Neural cell (in vitro differentiated cells): ENCODE measurements at regions not wholly inside any gene's neighbourhood (a gene's known extent, or its start where the extent isn't known, plus 50 kb on each side); places are given as distances from the start of the nearest gene placed in this dataset.
A peak's percentile ranks its signal among the peaks of the same experiment; 100 is the strongest.

Source experiments
- H2AFZ ChIP-seq: fragments of 200-600, 300-800 bp; sonication (generic), shearing (Covaris generic); 2 replicates; pipeline ENCODE4 v1.6.0; 2014; ENCODE audit warnings: low read depth, mild to moderate bottlenecking, antibody characterized with exemption, low read length, moderate library complexity
- H3F3A ChIP-seq: fragments of 200-600 bp; shearing (Covaris generic); 2 replicates; pipeline ENCODE4 v1.6.1; 2016; ENCODE audit warnings: mild to moderate bottlenecking, moderate library complexity, mixed read lengths, antibody characterized with exemption, low read length; ENCODE audit not compliant: insufficient read depth, poor library complexity, severe bottlenecking
- H3K27ac ChIP-seq: fragments of 200-600, 300-800 bp; sonication (generic), shearing (Covaris generic); 2 replicates; pipeline ENCODE4 v1.5.1; 2014; ENCODE audit warnings: mild to moderate bottlenecking, low read length, moderate library complexity
- H3K27me3 ChIP-seq: fragments of 300-800, 200-600 bp; sonication (generic), shearing (Covaris generic); 2 replicates; pipeline ENCODE4 v1.6.0; 2014; ENCODE audit warnings: mild to moderate bottlenecking, low read depth, low read length, moderate library complexity; ENCODE audit not compliant: insufficient read depth
- H3K36me3 ChIP-seq: fragments of 300-800, 200-600 bp; sonication (generic), shearing (Covaris generic); 2 replicates; pipeline ENCODE4 v1.5.1; 2014; ENCODE audit warnings: mild to moderate bottlenecking, antibody characterized with exemption, low read length, moderate library complexity; ENCODE audit not compliant: insufficient read depth
- H3K4me2 ChIP-seq: fragments of 300-800, 200-600 bp; sonication (generic), shearing (Covaris generic); 2 replicates; pipeline ENCODE4 v1.6.0; 2014; ENCODE audit warnings: mild to moderate bottlenecking, low read length
- H3K4me3 ChIP-seq: fragments of 300-800, 200-600 bp; sonication (generic), shearing (Covaris generic); 2 replicates; pipeline ENCODE4 v1.5.1; 2014; ENCODE audit warnings: mild to moderate bottlenecking, low read length, moderate library complexity
- H3K79me2 ChIP-seq: fragments of 200-600 bp; shearing (Covaris generic); replicated peaks from 2 replicates; pipeline ENCODE4 v1.6.0; 2014; ENCODE audit warnings: mild to moderate bottlenecking, low read length, moderate library complexity; ENCODE audit not compliant: insufficient read depth
- H3K9ac ChIP-seq: fragments of 300-800, 200-600 bp; sonication (generic), shearing (Covaris generic); 2 replicates; pipeline ENCODE4 v1.6.1; 2016; ENCODE audit warnings: mild to moderate bottlenecking, low read length, mixed read lengths
- H3K9me2 ChIP-seq: fragments of 200-600 bp; shearing (Covaris generic); 2 replicates; pipeline ENCODE4 v1.6.1; 2016; ENCODE audit warnings: mild to moderate bottlenecking, low read length, mixed read lengths; ENCODE audit not compliant: insufficient read depth
- H3K9me3 ChIP-seq: fragments of 200-600, 300-800 bp; sonication (generic), shearing (Covaris generic); 2 replicates; pipeline ENCODE4 v1.6.1; 2016; ENCODE audit warnings: mild to moderate bottlenecking, mixed run types, low read length, moderate library complexity, mixed read lengths
- H4K20me1 ChIP-seq: fragments of 200-600 bp; shearing (Covaris generic); 2 replicates; pipeline ENCODE4 v1.6.1; 2016; ENCODE audit warnings: mild to moderate bottlenecking, mixed run types; ENCODE audit not compliant: insufficient read depth
- CTCF ChIP-seq: fragments of 450-650 bp; IDR thresholded peaks from 2 replicates; pipeline ENCODE4 v1.5.1; 2014; ENCODE audit warnings: antibody characterized with exemption, mild to moderate bottlenecking, moderate library complexity; ENCODE audit not compliant: poor library complexity, severe bottlenecking
- EP300 ChIP-seq: fragments of 450-650 bp; conservative IDR thresholded peaks from 2 replicates; pipeline ENCODE4 v1.6.1; 2014; ENCODE audit warnings: antibody characterized with exemption, mild to moderate bottlenecking, moderate library complexity; ENCODE audit not compliant: poor library complexity, severe bottlenecking
- EZH2 ChIP-seq: fragments of 200-600, 300-800 bp; shearing (Covaris generic), sonication (generic); IDR thresholded peaks from 2 replicates; pipeline ENCODE4 v1.6.1; 2014; ENCODE audit warnings: antibody characterized with exemption, low read length, borderline replicate concordance, mild to moderate bottlenecking; ENCODE audit not compliant: insufficient read depth, poor library complexity, severe bottlenecking
- MXI1 ChIP-seq: fragments of 450-650 bp; conservative IDR thresholded peaks from 2 replicates; pipeline ENCODE4 v1.6.1; 2014; ENCODE audit warnings: antibody characterized with exemption, mild to moderate bottlenecking; ENCODE audit not compliant: poor library complexity, severe bottlenecking
- POLR2AphosphoS5 ChIP-seq: IDR thresholded peaks from 2 replicates; pipeline ENCODE4 v1.6.1; 2012
- RAD21 ChIP-seq: fragments of 450-650 bp; conservative IDR thresholded peaks from 2 replicates; pipeline ENCODE4 v1.6.1; 2014; ENCODE audit warnings: antibody characterized with exemption, mild to moderate bottlenecking, moderate library complexity
- SMC3 ChIP-seq: fragments of 450-650 bp; conservative IDR thresholded peaks from 2 replicates; pipeline ENCODE4 v1.6.1; 2014; ENCODE audit warnings: antibody characterized with exemption, mild to moderate bottlenecking, moderate library complexity; ENCODE audit not compliant: poor library complexity
- TAF1 ChIP-seq: IDR thresholded peaks from 2 replicates; pipeline ENCODE4 v1.6.1; 2012; ENCODE audit warnings: low read depth
- TF ChIP-seq, protein P1 (sequence below): IDR thresholded peaks from 2 replicates; pipeline ENCODE4 v1.6.1; 2012; ENCODE audit warnings: borderline replicate concordance

GRCh38 chr10:3465406-3465891 is 292.9 kb upstream of the PITRM1 start:
- Histone ChIP-seq H3K27me3 (no peaks in the 10 kb centered on the region), H3K27ac (no peak overlapping the region), H3K4me2 (no peak overlapping the region), H3K4me3 (no peak overlapping the region), H3K79me2 (no peaks in the 10 kb centered on the region), H3K9me3 (no peaks in the 10 kb centered on the region), H2AFZ (no peak overlapping the region), H3K9me2 (no peaks in the 10 kb centered on the region), H4K20me1 (no peaks in the 10 kb centered on the region), H3K9ac (no peak overlapping the region), H3K36me3 (no peaks in the 10 kb centered on the region), H3F3A (no peaks in the 10 kb centered on the region)
- TF ChIP-seq TAF1 = no peak

DNA sequence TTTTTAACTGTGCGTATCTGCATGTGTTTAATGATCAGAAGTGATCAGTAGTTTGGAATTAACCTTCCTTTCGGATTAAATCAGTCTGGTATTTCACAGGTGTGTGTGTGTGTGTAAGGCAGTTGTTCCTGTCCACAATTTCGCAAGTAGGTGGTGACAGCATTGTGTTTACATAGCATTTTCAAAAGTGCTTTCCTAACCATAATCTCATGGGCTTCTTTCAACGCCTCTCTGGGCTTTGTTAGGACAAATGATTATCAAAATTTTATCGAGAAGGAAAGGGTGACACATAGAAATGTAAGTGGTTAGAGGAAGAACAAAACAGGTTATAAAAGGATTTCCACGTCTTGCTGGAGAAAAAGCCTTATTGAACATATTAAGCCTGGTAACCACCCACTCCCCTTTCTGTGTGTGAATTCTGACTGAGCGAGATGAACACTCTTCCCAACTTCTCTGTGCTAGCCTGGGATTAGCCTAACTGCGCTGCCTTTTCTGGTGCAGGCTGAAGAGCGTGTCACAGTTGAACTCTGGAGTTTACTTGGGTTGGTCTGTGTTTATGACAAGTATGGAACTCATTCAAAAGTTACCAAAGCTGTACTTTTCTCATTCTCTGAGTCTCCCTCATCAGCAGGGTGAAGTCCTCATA is 292.3 kb upstream of the PITRM1 start:
- no peaks in the 10 kb centered on the region for H3K9me2 ChIP-seq
- H3K27ac ChIP-seq = no peak overlapping the region
- no peak overlapping the region for H3K9ac ChIP-seq
- no peak overlapping the region for H3K4me2 ChIP-seq
- H3K9me3 ChIP-seq = no peaks in the 10 kb centered on the region
- no peaks in the 10 kb centered on the region for H4K20me1 ChIP-seq
- no peak overlapping the region for H2AFZ ChIP-seq
- H3F3A ChIP-seq = no peaks in the 10 kb centered on the region
- H3K4me3 ChIP-seq = no peak overlapping the region
- TF ChIP-seq EP300 (no peak), POLR2AphosphoS5 (no peak), TAF1 (no peak), EZH2 (no peak)
- no peaks in the 10 kb centered on the region for H3K79me2 ChIP-seq
- H3K27me3 ChIP-seq = no peaks in the 10 kb centered on the region
- no peaks in the 10 kb centered on the region for H3K36me3 ChIP-seq

DNA sequence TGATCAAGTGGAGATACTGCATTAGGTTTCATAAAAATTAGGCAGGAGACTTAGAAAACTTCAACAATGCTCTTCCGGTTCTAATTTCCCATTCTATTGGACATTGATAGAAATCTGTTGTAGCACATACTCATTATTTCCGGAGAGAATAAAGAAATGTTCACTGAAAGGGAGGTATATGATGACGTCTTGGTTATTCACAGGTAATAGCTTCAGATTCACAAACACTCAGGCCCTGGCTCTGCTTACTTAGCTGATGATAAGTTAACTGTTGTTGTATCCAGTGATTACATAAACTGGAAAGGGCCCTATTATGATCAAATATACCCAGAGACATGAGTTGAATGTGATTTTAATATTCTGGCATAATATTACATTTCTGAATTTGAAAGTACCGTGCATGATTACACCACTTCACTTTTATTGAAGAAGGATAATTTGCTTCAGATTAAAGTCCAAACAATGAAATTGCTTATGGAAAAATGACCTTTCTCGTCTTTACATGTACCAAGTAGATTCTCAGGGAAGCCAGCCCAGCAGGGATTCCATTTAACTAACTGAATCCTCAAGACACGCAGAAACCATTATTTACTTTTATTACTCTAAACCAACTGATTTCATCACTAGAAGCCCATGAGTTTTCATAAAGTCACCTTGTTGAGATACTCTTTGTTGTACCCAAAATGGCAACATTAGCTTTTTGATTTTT is 288.0 kb upstream of the PITRM1 start:
- Histone ChIP-seq H4K20me1 (no peaks in the 10 kb centered on the region), H3K27me3 (no peaks in the 10 kb centered on the region), H3K27ac (peak overlapping the region; percentile 17), H3K79me2 (no peaks in the 10 kb centered on the region), H3F3A (no peaks in the 10 kb centered on the region), H2AFZ (no peak overlapping the region), H3K9me2 (no peaks in the 10 kb centered on the region), H3K9ac (no peak overlapping the region), H3K36me3 (no peaks in the 10 kb centered on the region), H3K4me3 (no peak overlapping the region), H3K4me2 (no peak overlapping the region), H3K9me3 (no peaks in the 10 kb centered on the region)
- no peak for TF ChIP-seq RAD21
- TF ChIP-seq SMC3 = no peak
- TF ChIP-seq EZH2 = no peak

GRCh38 chr10:3455385-3456334 is 283.1 kb upstream of the PITRM1 start:
- Histone ChIP-seq H3K4me2 (no peak overlapping the region), H3K9ac (no peak overlapping the region), H3K9me3 (no peaks in the 10 kb centered on the region), H2AFZ (no peak overlapping the region), H3K27me3 (no peaks in the 10 kb centered on the region), H3K79me2 (no peaks in the 10 kb centered on the region), H3F3A (no peaks in the 10 kb centered on the region), H3K4me3 (no peak overlapping the region), H3K27ac (no peak overlapping the region), H4K20me1 (no peaks in the 10 kb centered on the region), H3K36me3 (no peaks in the 10 kb centered on the region), H3K9me2 (no peaks in the 10 kb centered on the region)
- TF ChIP-seq EP300 (no peak), POLR2AphosphoS5 (no peak), EZH2 (no peak), MXI1 (no peak), CTCF (no peak), TAF1 (no peak), RAD21 (no peak), SMC3 (no peak)
- TF ChIP-seq, protein P1, sequence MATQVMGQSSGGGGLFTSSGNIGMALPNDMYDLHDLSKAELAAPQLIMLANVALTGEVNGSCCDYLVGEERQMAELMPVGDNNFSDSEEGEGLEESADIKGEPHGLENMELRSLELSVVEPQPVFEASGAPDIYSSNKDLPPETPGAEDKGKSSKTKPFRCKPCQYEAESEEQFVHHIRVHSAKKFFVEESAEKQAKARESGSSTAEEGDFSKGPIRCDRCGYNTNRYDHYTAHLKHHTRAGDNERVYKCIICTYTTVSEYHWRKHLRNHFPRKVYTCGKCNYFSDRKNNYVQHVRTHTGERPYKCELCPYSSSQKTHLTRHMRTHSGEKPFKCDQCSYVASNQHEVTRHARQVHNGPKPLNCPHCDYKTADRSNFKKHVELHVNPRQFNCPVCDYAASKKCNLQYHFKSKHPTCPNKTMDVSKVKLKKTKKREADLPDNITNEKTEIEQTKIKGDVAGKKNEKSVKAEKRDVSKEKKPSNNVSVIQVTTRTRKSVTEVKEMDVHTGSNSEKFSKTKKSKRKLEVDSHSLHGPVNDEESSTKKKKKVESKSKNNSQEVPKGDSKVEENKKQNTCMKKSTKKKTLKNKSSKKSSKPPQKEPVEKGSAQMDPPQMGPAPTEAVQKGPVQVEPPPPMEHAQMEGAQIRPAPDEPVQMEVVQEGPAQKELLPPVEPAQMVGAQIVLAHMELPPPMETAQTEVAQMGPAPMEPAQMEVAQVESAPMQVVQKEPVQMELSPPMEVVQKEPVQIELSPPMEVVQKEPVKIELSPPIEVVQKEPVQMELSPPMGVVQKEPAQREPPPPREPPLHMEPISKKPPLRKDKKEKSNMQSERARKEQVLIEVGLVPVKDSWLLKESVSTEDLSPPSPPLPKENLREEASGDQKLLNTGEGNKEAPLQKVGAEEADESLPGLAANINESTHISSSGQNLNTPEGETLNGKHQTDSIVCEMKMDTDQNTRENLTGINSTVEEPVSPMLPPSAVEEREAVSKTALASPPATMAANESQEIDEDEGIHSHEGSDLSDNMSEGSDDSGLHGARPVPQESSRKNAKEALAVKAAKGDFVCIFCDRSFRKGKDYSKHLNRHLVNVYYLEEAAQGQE = no peak
